ENCODE measurements at regions not wholly inside any gene's neighbourhood (a gene's known extent, or its start where the extent isn't known, plus 50 kb on each side); places are given as distances from the start of the nearest gene placed in this dataset.

DNA sequence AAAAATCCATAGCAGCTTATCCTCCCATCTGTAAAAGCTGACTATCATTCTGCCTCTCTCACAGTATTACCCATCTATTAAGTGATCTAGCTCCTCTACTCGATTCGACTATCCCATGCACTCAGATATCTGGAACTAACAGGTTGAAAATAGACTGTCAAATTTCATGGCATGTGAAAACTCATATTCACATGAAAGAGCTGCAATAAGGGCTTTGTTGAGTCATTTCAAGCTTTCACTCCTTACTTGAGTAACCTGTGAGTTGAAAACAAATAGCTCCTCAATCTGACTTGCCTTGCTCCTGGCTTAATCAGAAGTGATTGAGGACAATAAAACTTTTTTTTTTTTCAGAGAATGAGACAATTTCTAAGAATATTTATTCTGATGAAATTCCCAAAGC lies 192.4 kb upstream of the ERBB4 start:
- intact Hi-C loops (cut with DNase I) = no loop called here
- WGBS, 2 donors = 73 to 81% methylated on average over 2 of the region's 2 CpGs
- no peak for DNase-seq
- no peaks in the 10 kb centered on the region for H3K27me3 ChIP-seq
- no peaks in the 10 kb centered on the region for H3K36me3 ChIP-seq
- no peak for TF ChIP-seq POLR2A (IDR thresholded peaks at IDR 0.05)
- TF ChIP-seq, protein P1, sequence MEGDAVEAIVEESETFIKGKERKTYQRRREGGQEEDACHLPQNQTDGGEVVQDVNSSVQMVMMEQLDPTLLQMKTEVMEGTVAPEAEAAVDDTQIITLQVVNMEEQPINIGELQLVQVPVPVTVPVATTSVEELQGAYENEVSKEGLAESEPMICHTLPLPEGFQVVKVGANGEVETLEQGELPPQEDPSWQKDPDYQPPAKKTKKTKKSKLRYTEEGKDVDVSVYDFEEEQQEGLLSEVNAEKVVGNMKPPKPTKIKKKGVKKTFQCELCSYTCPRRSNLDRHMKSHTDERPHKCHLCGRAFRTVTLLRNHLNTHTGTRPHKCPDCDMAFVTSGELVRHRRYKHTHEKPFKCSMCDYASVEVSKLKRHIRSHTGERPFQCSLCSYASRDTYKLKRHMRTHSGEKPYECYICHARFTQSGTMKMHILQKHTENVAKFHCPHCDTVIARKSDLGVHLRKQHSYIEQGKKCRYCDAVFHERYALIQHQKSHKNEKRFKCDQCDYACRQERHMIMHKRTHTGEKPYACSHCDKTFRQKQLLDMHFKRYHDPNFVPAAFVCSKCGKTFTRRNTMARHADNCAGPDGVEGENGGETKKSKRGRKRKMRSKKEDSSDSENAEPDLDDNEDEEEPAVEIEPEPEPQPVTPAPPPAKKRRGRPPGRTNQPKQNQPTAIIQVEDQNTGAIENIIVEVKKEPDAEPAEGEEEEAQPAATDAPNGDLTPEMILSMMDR (IDR thresholded peaks at IDR 0.05) = no peak
- TF ChIP-seq EP300 (IDR thresholded peaks at IDR 0.05) = no peak
- no peak for TF ChIP-seq POLR2AphosphoS5 (IDR thresholded peaks at IDR 0.05)
- H3K9me3 ChIP-seq = no peaks in the 10 kb centered on the region
- no peak overlapping the region for H3K4me3 ChIP-seq
- H3K4me1 ChIP-seq = no peaks in the 10 kb centered on the region
- no peak overlapping the region for H3K27ac ChIP-seq

DNA sequence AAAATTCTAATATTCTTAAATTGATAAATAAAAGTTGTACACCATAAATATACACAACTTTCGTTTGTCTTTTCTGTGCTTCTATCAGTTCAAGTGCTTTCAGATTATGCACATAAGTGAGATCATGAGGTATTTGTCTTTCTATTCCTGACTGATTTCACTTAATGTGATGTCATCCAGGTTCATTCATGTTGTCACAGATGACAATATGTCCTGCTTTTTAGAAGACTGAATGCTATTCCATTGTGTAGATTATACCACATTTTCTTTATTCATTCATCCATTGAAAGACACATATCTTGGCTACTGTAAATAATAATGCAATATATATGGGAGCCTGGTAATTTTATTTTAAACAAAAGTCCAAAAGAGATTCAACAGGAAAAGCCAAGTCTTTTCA lies 190.1 kb upstream of the ERBB4 start:
- Histone ChIP-seq H3K27ac (no peak overlapping the region), H3K27me3 (no peaks in the 10 kb centered on the region), H3K4me1 (no peaks in the 10 kb centered on the region), H3K36me3 (no peaks in the 10 kb centered on the region), H3K9me3 (no peaks in the 10 kb centered on the region), H3K4me3 (no peak overlapping the region)
- DNase-seq = no peak
- 49 to 73% methylated on average over 1 of the region's 1 CpG for WGBS, 2 donors
- TF ChIP-seq EP300 (IDR thresholded peaks at IDR 0.05) (no peak), POLR2AphosphoS5 (IDR thresholded peaks at IDR 0.05) (no peak), POLR2A (IDR thresholded peaks at IDR 0.05) (no peak)
- TF ChIP-seq, protein P1 (IDR thresholded peaks at IDR 0.05) = no peak
- intact Hi-C loops (cut with DNase I) = no loop called here

GRCh38 chr2:212727751-212728150 lies 189.1 kb upstream of the ERBB4 start:
- no peaks in the 10 kb centered on the region for H3K9me3 ChIP-seq
- intact Hi-C loops (cut with DNase I) = no loop called here
- H3K27me3 ChIP-seq = no peaks in the 10 kb centered on the region
- no peak overlapping the region for H3K4me3 ChIP-seq
- DNase-seq = no peak
- TF ChIP-seq POLR2AphosphoS5 (IDR thresholded peaks at IDR 0.05) = no peak
- TF ChIP-seq, protein P1 (IDR thresholded peaks at IDR 0.05) = no peak
- no peak for TF ChIP-seq POLR2A (IDR thresholded peaks at IDR 0.05)
- TF ChIP-seq EP300 (IDR thresholded peaks at IDR 0.05) = no peak
- H3K27ac ChIP-seq = no peak overlapping the region
- no peaks in the 10 kb centered on the region for H3K36me3 ChIP-seq
- H3K4me1 ChIP-seq = no peaks in the 10 kb centered on the region
- 70 to 80% methylated on average over 3 of the region's 3 CpGs for WGBS, 2 donors

DNA sequence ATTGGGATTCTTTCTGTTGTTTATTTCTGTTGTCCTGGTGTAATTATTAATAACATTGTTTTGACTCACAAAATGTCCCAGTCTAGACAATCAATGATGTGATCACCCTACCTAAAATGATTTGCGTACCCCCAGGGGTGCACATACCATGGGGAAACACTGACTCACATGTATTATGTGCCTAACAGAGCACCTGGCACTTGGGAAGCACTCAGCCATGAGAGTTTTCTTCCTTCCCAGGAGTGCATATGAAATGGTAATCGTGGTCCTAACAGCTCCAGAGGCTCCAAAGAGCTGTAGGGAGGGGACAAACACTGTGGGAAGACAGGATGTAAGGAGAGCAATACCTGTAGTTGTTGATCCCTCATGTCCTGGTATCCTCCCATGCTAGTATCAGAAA lies 187.8 kb upstream of the ERBB4 start:
- intact Hi-C loops (cut with DNase I) = no loop called here
- Histone ChIP-seq H3K36me3 (no peaks in the 10 kb centered on the region), H3K27me3 (no peaks in the 10 kb centered on the region), H3K9me3 (no peaks in the 10 kb centered on the region), H3K27ac (no peak overlapping the region), H3K4me1 (no peaks in the 10 kb centered on the region), H3K4me3 (no peak overlapping the region)
- TF ChIP-seq EP300 (IDR thresholded peaks at IDR 0.05) = no peak
- TF ChIP-seq, protein P1 (IDR thresholded peaks at IDR 0.05) = no peak
- TF ChIP-seq POLR2A (IDR thresholded peaks at IDR 0.05) = no peak
- TF ChIP-seq POLR2AphosphoS5 (IDR thresholded peaks at IDR 0.05) = no peak
- 47 to 66% methylated on average over 2 of the region's 2 CpGs for WGBS, 2 donors
- DNase-seq = no peak

DNA sequence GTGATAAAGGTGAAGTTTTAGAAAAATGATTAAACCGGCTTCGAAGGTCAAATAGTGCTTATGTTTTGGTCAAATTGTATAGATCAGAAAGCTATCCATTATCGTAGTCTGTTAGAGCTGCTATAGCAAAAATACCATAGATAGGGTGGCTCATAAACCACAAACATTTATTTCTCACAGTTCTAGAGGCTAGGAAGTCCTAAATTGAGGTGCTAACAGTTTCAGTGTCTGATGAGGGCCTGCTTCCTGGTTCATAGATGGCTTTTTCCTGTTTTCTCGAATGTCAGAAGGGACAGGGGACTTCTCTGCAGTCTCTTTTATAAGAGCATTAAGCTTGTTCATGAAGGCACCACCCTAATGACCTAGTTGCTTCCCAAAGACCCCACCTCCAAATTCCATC lies 186.6 kb upstream of the ERBB4 start:
- no peak for DNase-seq
- no peaks in the 10 kb centered on the region for H3K4me1 ChIP-seq
- 76 to 77% methylated on average over 4 of the region's 4 CpGs for WGBS, 2 donors
- no peak overlapping the region for H3K4me3 ChIP-seq
- H3K27me3 ChIP-seq = no peaks in the 10 kb centered on the region
- H3K27ac ChIP-seq = no peak overlapping the region
- intact Hi-C loops (cut with DNase I) = no loop called here
- no peaks in the 10 kb centered on the region for H3K36me3 ChIP-seq
- H3K9me3 ChIP-seq = peaks cover 0 to 3% (median 0%) of the 10 kb centered on the region in 4 donors
- TF ChIP-seq, protein P1 (IDR thresholded peaks at IDR 0.05) = no peak
- TF ChIP-seq POLR2AphosphoS5 (IDR thresholded peaks at IDR 0.05) = no peak
- no peak for TF ChIP-seq POLR2A (IDR thresholded peaks at IDR 0.05)
- no peak for TF ChIP-seq EP300 (IDR thresholded peaks at IDR 0.05)
